C4-2B (cell line): ENCODE measurements at regions not wholly inside any gene's neighbourhood (a gene's known extent, or its start where the extent isn't known, plus 50 kb on each side); places are given as distances from the start of the nearest gene placed in this dataset.

ENCODE experiments used
- CTCF ChIP-seq: fragments of 450-650 bp; conservative IDR thresholded peaks from 2 replicates; pipeline ENCODE4 v1.5.1; 2017; ENCODE audit warnings: mild to moderate bottlenecking
- ZFX ChIP-seq: fragments of 450-650 bp; IDR thresholded peaks from 2 replicates; pipeline ENCODE4 v1.6.1; 2017

- TF ChIP-seq CTCF: no peak
- no peak for TF ChIP-seq ZFX
These were observed 124.8 kb downstream of the EVX1 start for GRCh38 chr7:27367179-27367932.
